Superior temporal gyrus (tissue), 1 donor: ENCODE measurements at regions not wholly inside any gene's neighbourhood (a gene's known extent, or its start where the extent isn't known, plus 50 kb on each side); places are given as distances from the start of the nearest gene placed in this dataset.
"Not testable (repeated sequence)": the region's sequence is repeated elsewhere in the genome, so short reads cannot be mapped to it uniquely, and the experiment has no call there.

Experiments
- DNase-seq: peaks from one replicate; pipeline ENCODE4 v3.0.0-alpha.2; 2016; ENCODE audit errors: extremely low spot score

- not testable (repeated sequence) for DNase-seq
These were observed 77.9 kb downstream of the NR4A2 start for GRCh38 chr2:156254637-156255067.

GRCh38 chr2:156253765-156254164 is 78.8 kb downstream of the NR4A2 start:
- no peak for DNase-seq

DNA sequence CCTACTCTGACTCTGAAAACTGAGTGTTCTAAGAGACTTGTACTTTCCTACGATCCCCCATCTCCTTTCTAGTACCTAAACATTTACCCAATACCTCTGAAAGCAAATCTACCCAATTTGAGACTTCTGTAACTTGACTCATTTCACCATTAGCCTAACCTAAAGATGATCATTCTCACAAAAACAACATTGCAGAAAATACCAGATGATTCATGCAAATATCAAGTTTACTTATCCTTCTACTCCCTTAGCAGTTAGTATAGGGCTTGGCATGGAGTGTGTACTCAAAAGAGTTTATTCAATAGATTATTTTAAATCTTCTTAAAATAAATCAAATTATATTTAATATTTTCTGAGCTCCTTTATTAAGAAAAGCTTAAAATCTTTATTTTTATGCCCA is 89.6 kb downstream of the NR4A2 start:
- DNase-seq, result no peak

- DNase-seq, result no peak
These were observed 95.0 kb downstream of the NR4A2 start for GRCh38 chr2:156237558-156237957.

- no peak for DNase-seq
These were observed 102.7 kb downstream of the NR4A2 start for GRCh38 chr2:156229724-156230362.

DNA sequence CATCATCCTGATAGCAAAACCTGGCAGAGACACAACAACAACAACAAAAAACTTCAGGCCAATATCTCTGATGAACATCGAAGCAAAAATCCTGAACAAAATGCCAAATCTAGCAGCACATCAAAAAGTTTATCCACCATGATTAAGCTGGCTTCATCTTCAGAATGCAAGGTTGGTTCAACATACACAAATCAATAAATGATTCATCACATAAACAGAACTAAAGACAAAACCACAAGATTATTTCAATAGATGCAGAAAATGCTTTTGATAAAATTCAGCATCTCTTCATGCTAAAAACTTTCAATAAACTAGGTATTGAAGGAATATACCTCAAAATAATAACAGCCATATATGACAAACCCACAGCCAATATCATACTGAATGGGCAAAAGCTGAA is 109.2 kb downstream of the NR4A2 start:
- DNase-seq, result not testable (repeated sequence)

DNA sequence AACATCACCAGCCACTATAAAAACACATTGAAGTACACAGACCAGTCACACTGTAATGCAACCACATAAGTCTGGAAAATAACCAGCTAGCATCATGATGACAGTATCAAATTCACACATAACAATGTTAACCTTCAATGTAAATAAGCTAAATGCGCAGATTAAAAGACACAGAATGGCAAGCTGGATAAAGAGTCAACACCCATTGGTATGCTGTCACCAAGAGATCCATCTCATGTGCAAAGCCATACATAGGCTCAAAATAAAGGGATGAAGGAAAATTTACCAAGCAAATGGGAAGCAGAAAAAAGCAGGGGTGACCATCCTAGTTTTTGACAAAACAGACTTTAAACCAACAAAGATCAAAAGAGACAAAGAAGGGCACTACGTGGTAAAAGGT is 110.8 kb downstream of the NR4A2 start:
- no peak for DNase-seq

GRCh38 chr2:156219491-156220100 is 112.9 kb downstream of the NR4A2 start:
- no peak for DNase-seq

GRCh38 chr2:156215656-156216055 is 116.9 kb downstream of the NR4A2 start:
- DNase-seq, result no peak

DNA sequence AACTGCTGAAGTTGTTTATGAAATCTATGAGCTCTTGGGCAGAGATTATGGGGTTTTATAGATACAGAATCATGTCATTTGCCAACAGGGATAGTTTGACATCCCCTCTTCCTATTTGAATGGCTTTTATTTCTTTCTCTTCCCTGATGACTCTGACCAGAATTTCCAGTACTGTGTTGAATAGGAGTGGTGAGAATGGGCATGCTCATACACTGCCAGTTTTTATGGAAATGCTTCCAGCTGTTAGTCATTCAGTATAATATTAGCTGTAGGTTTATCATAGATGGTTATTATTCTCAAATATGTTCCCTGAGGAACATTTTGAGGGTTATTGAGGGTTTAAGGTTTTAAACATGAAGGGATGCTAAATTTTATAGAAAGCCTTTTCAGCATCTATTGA is 121.2 kb downstream of the NR4A2 start:
- no peak for DNase-seq

GRCh38 chr2:156206355-156206754 is 126.2 kb downstream of the NR4A2 start:
- DNase-seq, result no peak

- DNase-seq, result no peak
These were observed 132.9 kb downstream of the NR4A2 start for GRCh38 chr2:156199588-156199987.

- DNase-seq, result no peak
These were observed 136.5 kb downstream of the NR4A2 start for GRCh38 chr2:156196031-156196430.

- DNase-seq, result no peak
These were observed 140.1 kb downstream of the NR4A2 start for GRCh38 chr2:156192468-156192867.

DNA sequence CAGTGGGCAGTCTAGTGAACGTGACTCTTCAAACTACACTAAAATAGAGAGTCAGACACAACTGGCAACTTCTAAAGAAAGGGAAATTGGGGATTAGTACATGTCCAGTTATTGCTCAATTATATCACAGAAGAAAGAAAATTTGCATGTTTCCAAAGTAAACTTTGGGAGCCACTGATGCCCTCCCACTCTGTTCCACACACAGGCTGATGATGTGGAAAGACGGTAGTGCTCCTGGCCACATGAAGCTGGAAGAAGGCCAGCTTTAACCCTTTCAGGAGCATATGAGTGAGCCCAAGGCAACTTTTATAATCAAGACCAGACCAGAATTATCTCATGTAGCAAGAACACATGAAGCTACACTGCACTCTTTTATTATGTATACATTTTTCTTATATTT is 141.0 kb downstream of the NR4A2 start:
- no peak for DNase-seq

GRCh38 chr2:156190517-156190916 is 142.0 kb downstream of the NR4A2 start:
- DNase-seq, result no peak

GRCh38 chr2:156189584-156189983 is 142.9 kb downstream of the NR4A2 start:
- DNase-seq, result no peak

DNA sequence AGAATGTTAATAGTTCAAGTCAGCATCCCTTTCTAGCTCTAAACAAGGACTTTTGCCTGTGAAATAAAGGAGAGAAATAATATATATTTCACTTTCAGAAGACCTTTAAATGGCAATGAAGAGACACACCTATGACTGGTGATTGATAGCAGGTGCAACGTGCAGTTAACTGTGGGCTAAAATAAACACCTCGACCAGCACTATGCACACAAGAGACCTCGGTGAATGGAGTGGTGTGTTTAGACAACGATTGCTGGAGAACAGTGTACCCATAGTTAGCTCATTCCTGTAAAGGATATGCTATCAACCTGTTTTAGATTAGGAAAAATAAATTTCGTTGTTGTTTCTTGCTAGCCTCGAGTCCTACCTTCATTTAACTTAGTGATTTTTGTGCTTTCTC is 143.4 kb downstream of the NR4A2 start:
- DNase-seq, result no peak

DNA sequence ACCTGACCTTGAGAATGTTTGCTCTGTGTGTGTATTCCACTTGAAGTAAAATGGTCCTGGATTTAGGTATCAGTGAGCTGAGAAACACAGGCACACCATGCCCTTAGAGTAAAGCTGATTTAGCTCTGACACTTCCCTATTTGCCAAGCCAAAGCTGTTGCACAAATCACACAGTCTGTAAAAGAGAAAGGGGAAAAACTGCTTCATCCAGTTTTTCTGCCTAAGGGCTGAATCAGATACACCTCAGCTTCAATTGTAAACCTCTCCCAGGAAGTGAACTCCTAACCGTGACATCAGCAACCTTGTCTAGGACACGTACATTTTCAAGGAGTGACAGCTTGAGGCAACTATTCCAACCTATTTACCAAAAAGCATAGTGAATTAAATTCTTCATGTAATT is 150.4 kb downstream of the NR4A2 start:
- DNase-seq, result no peak

GRCh38 chr2:156181208-156181607 is 151.3 kb downstream of the NR4A2 start:
- DNase-seq, result no peak

GRCh38 chr2:156177654-156178053 is 154.9 kb downstream of the NR4A2 start:
- DNase-seq, result no peak

GRCh38 chr2:156175946-156176345 is 156.6 kb downstream of the NR4A2 start:
- no peak for DNase-seq

DNA sequence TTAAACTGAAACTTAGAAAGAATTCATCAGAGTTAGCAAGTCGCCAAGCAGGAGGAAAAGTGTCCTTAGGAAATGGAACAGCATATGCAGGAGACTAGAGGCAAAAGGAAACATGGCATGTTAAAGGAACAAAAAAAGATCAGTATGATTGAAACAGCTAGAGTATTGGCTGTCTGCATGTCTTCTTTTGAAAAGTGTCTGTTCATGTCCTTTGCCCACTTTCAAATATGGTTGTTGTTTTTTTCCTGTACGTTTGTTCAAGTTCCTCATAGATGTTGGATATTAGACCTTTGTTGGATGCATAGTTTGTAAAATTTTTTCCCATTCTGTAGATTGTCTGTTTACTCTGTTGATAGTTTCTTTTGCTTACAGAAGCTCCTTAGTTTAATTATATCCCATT is 161.6 kb downstream of the NR4A2 start:
- no peak for DNase-seq

DNA sequence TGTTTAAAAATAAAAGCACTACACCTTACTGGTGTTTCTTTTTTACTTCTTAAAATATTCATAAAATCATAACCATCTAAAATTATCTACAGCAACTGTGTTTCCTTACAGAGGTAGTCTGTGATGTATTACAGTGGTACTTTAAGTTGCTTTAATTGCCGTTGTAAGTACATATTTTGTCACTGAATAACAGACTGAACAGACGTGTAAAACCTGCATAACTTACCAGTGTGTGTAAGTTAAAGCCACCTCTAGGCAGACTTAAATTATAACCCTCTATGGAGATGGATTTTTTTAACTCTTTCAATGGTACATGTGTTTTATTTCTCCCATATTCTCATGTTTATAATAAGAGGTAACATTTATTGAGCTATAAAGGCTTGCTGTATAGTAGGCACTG is 166.8 kb downstream of the NR4A2 start:
- no peak for DNase-seq
